Prostate gland (tissue), 2 donors: ENCODE measurements at regions not wholly inside any gene's neighbourhood (a gene's known extent, or its start where the extent isn't known, plus 50 kb on each side); places are given as distances from the start of the nearest gene placed in this dataset.
"Not testable (repeated sequence)": the region's sequence is repeated elsewhere in the genome, so short reads cannot be mapped to it uniquely, and the experiment has no call there.

Experiments used
- DNase-seq: peaks from one replicate; pipeline ENCODE4 v3.0.0-alpha.2; 2019; ENCODE audit warnings: low spot score
- H3K27ac ChIP-seq, 2 donors: fragments of 200-600 bp; sonication (generic); 2 replicates each; pipeline ENCODE4 v1.5.1; 2017 to 2019
- H3K27me3 ChIP-seq: fragments of 200-600 bp; sonication (generic); replicated peaks from 2 replicates; pipeline ENCODE4 v1.5.1; 2019; ENCODE audit not compliant: insufficient read depth
- H3K36me3 ChIP-seq, 2 donors: fragments of 200-600 bp; sonication (generic); 1 replicate in 1 of 2; 2 replicates in 1 of 2; pipeline versions ENCODE4 v1.5.1 to v1.8.1; 2017 to 2019
- H3K4me1 ChIP-seq: fragments of 200-600 bp; sonication (generic); replicated peaks from 2 replicates; pipeline ENCODE4 v1.5.1; 2019
- H3K4me3 ChIP-seq, 2 donors: fragments of 200-600 bp; sonication (generic); 2 replicates each; pipeline ENCODE4 v1.5.1; 2017 to 2019
- H3K9me3 ChIP-seq: fragments of 200-600 bp; sonication (generic); 2 replicates; pipeline ENCODE4 v1.5.1; 2017
- WGBS: methylation state at CpG from one replicate; pipeline ENCODE4 v1.1.5; 2018; 5-methylcytosine and 5-hydroxymethylcytosine counted together
- intact Hi-C: fragments of 100-400 bp; cut with DNase I; formaldehyde crosslinking; loops from one replicate; pipeline ENCODE4 v1.14.2; 2022

- H3K4me1 ChIP-seq, DNase-seq, H3K36me3 ChIP-seq, H3K4me3 ChIP-seq, intact Hi-C loops, H3K27me3 ChIP-seq, H3K9me3 ChIP-seq, H3K27ac ChIP-seq: not testable (repeated sequence)
- WGBS = 80% methylated on average over 1 of the region's 3 CpGs
Measured at GRCh38 chr2:87515875-87516274, 232.0 kb upstream of the PLGLB2 start.

- DNase-seq, H3K27me3 ChIP-seq, H3K4me1 ChIP-seq, H3K9me3 ChIP-seq, H3K27ac ChIP-seq, H3K4me3 ChIP-seq, H3K36me3 ChIP-seq, intact Hi-C loops: not testable (repeated sequence)
- 68% methylated on average over 6 of the region's 7 CpGs for WGBS
Measured at GRCh38 chr2:87516369-87516967, 231.4 kb upstream of the PLGLB2 start.

GRCh38 chr2:87517438-87517837 is 230.4 kb upstream of the PLGLB2 start:
- H3K27ac ChIP-seq, H3K36me3 ChIP-seq, DNase-seq, H3K9me3 ChIP-seq, H3K4me3 ChIP-seq, H3K27me3 ChIP-seq, H3K4me1 ChIP-seq, intact Hi-C loops: not testable (repeated sequence)
- 95% methylated on average over 3 of the region's 7 CpGs for WGBS

- H3K27ac ChIP-seq, intact Hi-C loops, H3K4me3 ChIP-seq, H3K36me3 ChIP-seq, H3K4me1 ChIP-seq, H3K27me3 ChIP-seq, DNase-seq, H3K9me3 ChIP-seq: not testable (repeated sequence)
- 92% methylated on average over 5 of the region's 7 CpGs for WGBS
Measured at GRCh38 chr2:87518066-87518465, 229.8 kb upstream of the PLGLB2 start.

- H3K27me3 ChIP-seq, H3K4me3 ChIP-seq, H3K9me3 ChIP-seq, intact Hi-C loops, DNase-seq, H3K4me1 ChIP-seq, H3K36me3 ChIP-seq, H3K27ac ChIP-seq: not testable (repeated sequence)
- 99% methylated on average over 8 of the region's 8 CpGs for WGBS
Measured at GRCh38 chr2:87518547-87518946, 229.3 kb upstream of the PLGLB2 start.

- WGBS = 89% methylated on average over 5 of the region's 8 CpGs
- H3K27ac ChIP-seq, H3K36me3 ChIP-seq, H3K4me1 ChIP-seq, H3K9me3 ChIP-seq, intact Hi-C loops, DNase-seq, H3K4me3 ChIP-seq, H3K27me3 ChIP-seq: not testable (repeated sequence)
Measured at GRCh38 chr2:87519158-87520011, 228.5 kb upstream of the PLGLB2 start.

GRCh38 chr2:87521057-87521456 is 226.8 kb upstream of the PLGLB2 start:
- DNase-seq, H3K27me3 ChIP-seq, H3K4me1 ChIP-seq, H3K4me3 ChIP-seq, H3K36me3 ChIP-seq, H3K27ac ChIP-seq, H3K9me3 ChIP-seq, intact Hi-C loops: not testable (repeated sequence)
- WGBS = 87% methylated on average over 9 of the region's 10 CpGs

GRCh38 chr2:87521489-87521888 is 226.4 kb upstream of the PLGLB2 start:
- H3K27ac ChIP-seq, DNase-seq: not testable (repeated sequence)
- WGBS = 73% methylated on average over 6 of the region's 7 CpGs

GRCh38 chr2:87524619-87525188 is 223.2 kb upstream of the PLGLB2 start:
- H3K27me3 ChIP-seq, H3K27ac ChIP-seq, H3K36me3 ChIP-seq, DNase-seq, H3K4me3 ChIP-seq, H3K4me1 ChIP-seq, H3K9me3 ChIP-seq, intact Hi-C loops: not testable (repeated sequence)
- 82% methylated on average over 5 of the region's 5 CpGs for WGBS

More at GRCh38 chr2:87521489-87521888, 226.4 kb upstream of the PLGLB2 start:
- H3K4me3 ChIP-seq, intact Hi-C loops, H3K9me3 ChIP-seq, H3K4me1 ChIP-seq, H3K36me3 ChIP-seq, H3K27me3 ChIP-seq: not testable (repeated sequence)

- 100% methylated on average over 1 of the region's 5 CpGs for WGBS
- H3K4me1 ChIP-seq, H3K27ac ChIP-seq, H3K27me3 ChIP-seq, H3K36me3 ChIP-seq, intact Hi-C loops, H3K4me3 ChIP-seq, DNase-seq, H3K9me3 ChIP-seq: not testable (repeated sequence)
Measured at GRCh38 chr2:87525497-87525991, 222.3 kb upstream of the PLGLB2 start.

GRCh38 chr2:87526258-87526657 is 221.6 kb upstream of the PLGLB2 start:
- H3K4me3 ChIP-seq, H3K27me3 ChIP-seq, H3K27ac ChIP-seq, DNase-seq, H3K9me3 ChIP-seq, H3K36me3 ChIP-seq, intact Hi-C loops, H3K4me1 ChIP-seq: not testable (repeated sequence)
- WGBS = no CpG with 5 or more reads among the region's 5 CpGs

GRCh38 chr2:87531968-87532715 is 215.7 kb upstream of the PLGLB2 start:
- H3K9me3 ChIP-seq, intact Hi-C loops, H3K4me3 ChIP-seq, H3K4me1 ChIP-seq, H3K27ac ChIP-seq, H3K27me3 ChIP-seq, H3K36me3 ChIP-seq: not testable (repeated sequence)
- peak; percentile 14 for DNase-seq
- 41% methylated on average over 5 of the region's 7 CpGs for WGBS
